A549 (cell line): ENCODE measurements at regions not wholly inside any gene's neighbourhood (a gene's known extent, or its start where the extent isn't known, plus 50 kb on each side); places are given as distances from the start of the nearest gene placed in this dataset.

Source experiments
- ATAC-seq, 2 experiments: fragments of 200-7000 bp in 1 of 2; fragments of >200 bp in 1 of 2; cut with Nextera tagmentation in 1 of 2; cut with Tn5 transposase in 1 of 2; 3 replicates each; pipeline versions ENCODE4 v1.8.0 to v1.9.1; 2018 to 2020; ENCODE audit warnings: mild to moderate bottlenecking in 1 of 2, moderate library complexity in 1 of 2
- CTCF ChIA-PET: fragments of 300-600 bp; sonication (Branson Sonifier 250); formaldehyde crosslinking; extraction: SDS; loops from one replicate; lab custom pipeline; 2021; ENCODE audit warnings: antibody characterized with exemption, inconsistent platforms; lab: Yijun Ruan, JAX
- POLR2A ChIA-PET: fragments of 350-600 bp; formaldehyde crosslinking; extraction: SDS; loops from one replicate; lab custom pipeline; 2021; ENCODE audit warnings: antibody characterized with exemption, inconsistent platforms; lab: Yijun Ruan, JAX
- DNase-seq, 2 experiments: peaks; one replicate each; pipeline versions ENCODE4 v3.0.0 to v3.0.0-alpha.2; 2011 to 2016; ENCODE audit warnings: low read depth in 1 of 2, low spot score in 1 of 2
- FAIRE-seq: peaks from 2 replicates; lab custom pipeline; 2011; peaks lifted over from hg19 to GRCh38; lab: Jason Lieb, UNC
- H3K27ac ChIP-seq, 2 experiments: fragments of >200 bp; sonication (Bioruptor Twin); formaldehyde crosslinking; 3 replicates each; pipeline ENCODE4 v1.5.1; 2016 to 2017
- H3K4me1 ChIP-seq: fragments of >200 bp; sonication (Bioruptor Twin); formaldehyde crosslinking; 3 replicates; pipeline ENCODE4 v1.6.1; 2016
- H3K4me2 ChIP-seq: fragments of >200 bp; sonication (Bioruptor Twin); formaldehyde crosslinking; 3 replicates; pipeline ENCODE4 v1.6.1; 2016
- H3K4me3 ChIP-seq: fragments of >200 bp; sonication (Bioruptor Twin); formaldehyde crosslinking; 3 replicates; pipeline ENCODE4 v1.5.1; 2016
- H3K9me3 ChIP-seq: fragments of >200 bp; sonication (Bioruptor Twin); formaldehyde crosslinking; 3 replicates; pipeline ENCODE4 v1.6.1; 2016
- BCL3 ChIP-seq: fragments of >200 bp; sonication (Bioruptor Twin); formaldehyde crosslinking; IDR thresholded peaks from 3 replicates; pipeline ENCODE4 v1.6.1; 2016
- BHLHE40 ChIP-seq: IDR thresholded peaks from 2 replicates; pipeline ENCODE4 v1.6.1; 2012; ENCODE audit warnings: low read depth, low read length, inconsistent platforms
- CBX8 ChIP-seq: fragments of 200-600 bp; sonication (generic); IDR thresholded peaks from 2 replicates; pipeline ENCODE4 v1.6.1; 2016
- CHD2 ChIP-seq: fragments of 150-350 bp; IDR thresholded peaks from 2 replicates; pipeline ENCODE4 v1.6.1; 2014; ENCODE audit warnings: low read length; ENCODE audit not compliant: partially characterized antibody
- EHF ChIP-seq: fragments of 250-450 bp; sonication (Bioruptor Pico); IDR thresholded peaks from 2 replicates; pipeline ENCODE4 v1.5.0; 2020; ENCODE audit warnings: mild to moderate bottlenecking
- EHMT2 ChIP-seq: fragments of 200-600 bp; sonication (generic); IDR thresholded peaks from 2 replicates; pipeline ENCODE4 v1.6.1; 2016; ENCODE audit warnings: antibody characterized with exemption, low read depth, mild to moderate bottlenecking, moderate library complexity
- FOSB ChIP-seq: fragments of 250-450 bp; sonication (Bioruptor Pico); IDR thresholded peaks from 2 replicates; pipeline ENCODE4 v1.5.0; 2020; ENCODE audit warnings: mild to moderate bottlenecking, moderate library complexity
- FOXS1 ChIP-seq: fragments of 250-450 bp; sonication (Bioruptor Pico); IDR thresholded peaks from 2 replicates; pipeline ENCODE4 v1.5.0; 2020; ENCODE audit warnings: mild to moderate bottlenecking, moderate library complexity
- HEYL ChIP-seq: fragments of 250-450 bp; sonication (Bioruptor Pico); IDR thresholded peaks from 2 replicates; pipeline ENCODE4 v1.8.0; 2021; ENCODE audit warnings: mild to moderate bottlenecking, moderate library complexity
- HOXA7 ChIP-seq: fragments of 250-450 bp; sonication (Bioruptor Pico); IDR thresholded peaks from 2 replicates; pipeline ENCODE4 v1.5.0; 2020; ENCODE audit warnings: mild to moderate bottlenecking, moderate library complexity
- KDM5A ChIP-seq: fragments of 200-600 bp; sonication (generic); IDR thresholded peaks from 2 replicates; pipeline ENCODE4 v1.6.1; 2016; ENCODE audit warnings: antibody characterized with exemption, mild to moderate bottlenecking
- NPAS2 ChIP-seq: fragments of 250-450 bp; sonication (Bioruptor Pico); IDR thresholded peaks from 2 replicates; pipeline ENCODE4 v1.8.0; 2022; ENCODE audit warnings: mild to moderate bottlenecking, moderate library complexity, borderline replicate concordance
- PBX3 ChIP-seq: IDR thresholded peaks from 2 replicates; pipeline ENCODE4 v1.6.1; 2012
- POLR2A ChIP-seq: IDR thresholded peaks from 2 replicates; pipeline ENCODE4 v1.6.1; 2012; ENCODE audit warnings: mild to moderate bottlenecking, low read length
- RFX5 ChIP-seq: fragments of 450-650 bp; IDR thresholded peaks from 2 replicates; pipeline ENCODE4 v1.7.1; 2014; ENCODE audit warnings: antibody characterized with exemption, mild to moderate bottlenecking, moderate library complexity
- RNF2 ChIP-seq: fragments of 200-600 bp; sonication (generic); IDR thresholded peaks from 2 replicates; pipeline ENCODE4 v1.6.1; 2016; ENCODE audit warnings: low read depth, mild to moderate bottlenecking, antibody characterized with exemption, moderate library complexity, borderline replicate concordance
- SMC3 ChIP-seq: fragments of >200 bp; sonication (Bioruptor Twin); formaldehyde crosslinking; IDR thresholded peaks from 3 replicates; pipeline ENCODE4 v1.6.1; 2018; ENCODE audit warnings: inconsistent platforms
- ZFP36 ChIP-seq: fragments of 450-650 bp; IDR thresholded peaks from 2 replicates; pipeline ENCODE4 v1.6.1; 2014; ENCODE audit warnings: borderline replicate concordance; ENCODE audit not compliant: partially characterized antibody
- WGBS: methylation state at CpG from one replicate; pipeline ENCODE4 v1.1.6; 2017; ENCODE audit errors: missing lambda C conversion rate; 5-methylcytosine and 5-hydroxymethylcytosine counted together
- TF ChIP-seq, protein P1 (sequence below): fragments of 250-450 bp; sonication (Bioruptor Pico); IDR thresholded peaks from 2 replicates; pipeline ENCODE4 v1.5.0; 2021; ENCODE audit warnings: mild to moderate bottlenecking, moderate library complexity, borderline replicate concordance
- TF ChIP-seq, protein P2 (sequence below): fragments of >200 bp; sonication (Bioruptor Twin); formaldehyde crosslinking; IDR thresholded peaks from 2 replicates; pipeline ENCODE4 v1.6.1; 2016

- Histone ChIP-seq H3K9me3 (no peaks in the 10 kb centered on the region), H3K4me2 (no peak overlapping the region), H3K4me1 (no peaks in the 10 kb centered on the region), H3K4me3 (no peak overlapping the region), H3K27ac (no peak overlapping the region)
- WGBS, result 6% methylated on average over 2 of the region's 2 CpGs
- FAIRE-seq, result no peak
- DNase-seq, result peak; percentile 1 to 4
- CTCF ChIA-PET, result no interaction called here
- TF ChIP-seq SMC3, result no peak
- TF ChIP-seq PBX3, result no peak
- TF ChIP-seq, protein P1, sequence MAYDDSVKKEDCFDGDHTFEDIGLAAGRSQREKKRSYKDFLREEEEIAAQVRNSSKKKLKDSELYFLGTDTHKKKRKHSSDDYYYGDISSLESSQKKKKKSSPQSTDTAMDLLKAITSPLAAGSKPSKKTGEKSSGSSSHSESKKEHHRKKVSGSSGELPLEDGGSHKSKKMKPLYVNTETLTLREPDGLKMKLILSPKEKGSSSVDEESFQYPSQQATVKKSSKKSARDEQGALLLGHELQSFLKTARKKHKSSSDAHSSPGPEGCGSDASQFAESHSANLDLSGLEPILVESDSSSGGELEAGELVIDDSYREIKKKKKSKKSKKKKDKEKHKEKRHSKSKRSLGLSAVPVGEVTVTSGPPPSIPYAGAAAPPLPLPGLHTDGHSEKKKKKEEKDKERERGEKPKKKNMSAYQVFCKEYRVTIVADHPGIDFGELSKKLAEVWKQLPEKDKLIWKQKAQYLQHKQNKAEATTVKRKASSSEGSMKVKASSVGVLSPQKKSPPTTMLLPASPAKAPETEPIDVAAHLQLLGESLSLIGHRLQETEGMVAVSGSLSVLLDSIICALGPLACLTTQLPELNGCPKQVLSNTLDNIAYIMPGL, result no peak
- TF ChIP-seq HEYL (CRISPR knock-in tag), result no peak
- TF ChIP-seq BHLHE40, result no peak
- no peak for TF ChIP-seq POLR2A
- no peak for TF ChIP-seq RNF2
- no peak for TF ChIP-seq ZFP36
- TF ChIP-seq CBX8, result no peak
- TF ChIP-seq RFX5, result no peak
- TF ChIP-seq NPAS2, result no peak
- TF ChIP-seq HOXA7 (CRISPR knock-in tag), result no peak
- no peak for TF ChIP-seq EHF
- TF ChIP-seq CHD2, result no peak
- TF ChIP-seq KDM5A, result no peak
- TF ChIP-seq, all 56 proteins: peak for 0
- POLR2A ChIA-PET, result no interaction called here
- ATAC-seq, result no peak
Observed at GRCh38 chr18:45353530-45353929, 261.7 kb upstream of the SLC14A2 start.

- ChIA-PET CTCF (no interaction called here), POLR2A (no interaction called here)
- TF ChIP-seq, protein P2, sequence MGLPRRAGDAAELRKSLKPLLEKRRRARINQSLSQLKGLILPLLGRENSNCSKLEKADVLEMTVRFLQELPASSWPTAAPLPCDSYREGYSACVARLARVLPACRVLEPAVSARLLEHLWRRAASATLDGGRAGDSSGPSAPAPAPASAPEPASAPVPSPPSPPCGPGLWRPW, result no peak
- no peak for TF ChIP-seq POLR2A
- no peak for TF ChIP-seq NPAS2
- no peak for TF ChIP-seq EHMT2
- no peak for TF ChIP-seq FOSB (CRISPR knock-in tag)
- TF ChIP-seq CBX8, result no peak
- no peak for TF ChIP-seq BCL3
- no peak for TF ChIP-seq FOXS1 (CRISPR knock-in tag)
- TF ChIP-seq, protein P1, result no peak
- Histone ChIP-seq H3K4me3 (no peak overlapping the region), H3K4me1 (no peaks in the 10 kb centered on the region), H3K4me2 (no peak overlapping the region), H3K27ac (no peak overlapping the region), H3K9me3 (no peaks in the 10 kb centered on the region)
- ATAC-seq (no peak), FAIRE-seq (no peak), DNase-seq (no peak)
- WGBS, result 35% methylated on average over 2 of the region's 2 CpGs
Observed at GRCh38 chr18:45355944-45356520, 259.2 kb upstream of the SLC14A2 start.
